HCT116 (cell line): ENCODE measurements at regions not wholly inside any gene's neighbourhood (a gene's known extent, or its start where the extent isn't known, plus 50 kb on each side); places are given as distances from the start of the nearest gene placed in this dataset.

Experiments
- ATAC-seq: fragments of 200-7000 bp; cut with Tn5 transposase; 2 replicates; pipeline ENCODE4 v1.9.1; 2020; ENCODE audit warnings: mild to moderate bottlenecking, moderate library complexity
- BruUV-seq: library from RNA; stranded (reverse); fragments of 400-500 nt; replicated peaks from 2 replicates; lab custom pipeline; 2021; lab: Mats Ljungman, UMichigan
- CTCF ChIA-PET: fragments of 300-600 bp; sonication (Branson Sonifier 250); formaldehyde crosslinking; loops from one replicate; lab custom pipeline; 2021; ENCODE audit warnings: antibody characterized with exemption; lab: Charles Lee
- POLR2A ChIA-PET: fragments of 300-600, 350-600 bp; sonication (Branson Sonifier 250); formaldehyde crosslinking; loops from one replicate; lab custom pipeline; 2021; ENCODE audit warnings: antibody characterized with exemption; lab: Charles Lee
- RAD21 ChIA-PET, 2 experiments: fragments of 300-600 bp; sonication (Branson Sonifier 250); formaldehyde crosslinking; loops; one replicate each; lab custom pipeline; 2023; ENCODE audit warnings: low total read pairs in 2 of 2; ENCODE audit not compliant: uncharacterized antibody in 2 of 2, unreplicated experiment in 2 of 2, low non-redundant PET in 1 of 2; lab: Charles Lee
- DNase-seq: peaks from one replicate; pipeline ENCODE4 v3.0.0-alpha.2; 2010; ENCODE audit warnings: low read depth, low spot score
- H2AFZ ChIP-seq: fragments of 200-600 bp; shearing (Covaris generic), sonication (generic); 2 replicates; pipeline ENCODE4 v1.6.1; 2017; ENCODE audit warnings: low read depth, mixed run types, mixed read lengths, antibody characterized with exemption, low read length; ENCODE audit not compliant: poor library complexity, severe bottlenecking
- H3K27ac ChIP-seq: 2 replicates; pipeline ENCODE4 v1.5.1; 2012; ENCODE audit warnings: low read depth, low read length
- H3K27me3 ChIP-seq: fragments of 200-600 bp; sonication (generic); 2 replicates; pipeline ENCODE4 v1.6.1; 2016; ENCODE audit warnings: mixed run types, low read length, mixed read lengths; ENCODE audit not compliant: insufficient read depth
- H3K36me3 ChIP-seq, 2 experiments: fragments of 200-500 bp in 1 of 2; fragments of 200-600 bp in 1 of 2; sonication (Bioruptor generic) in 1 of 2; sonication (generic) in 1 of 2; 2 replicates each; pipeline versions ENCODE4 v1.5.1 to v1.6.1; 2014 to 2016; ENCODE audit warnings: low read length in 2 of 2, inconsistent platforms in 1 of 2, mixed read lengths in 1 of 2, mixed run types in 1 of 2; ENCODE audit not compliant: insufficient read depth in 2 of 2, control insufficient read depth in 1 of 2
- H3K4me1 ChIP-seq, 2 experiments: fragments of 200-600 bp in 1 of 2; sonication (generic) in 1 of 2; 2 replicates each; pipeline versions ENCODE4 v1.5.1 to v1.6.1; 2012 to 2017; ENCODE audit warnings: low read length in 2 of 2, inconsistent platforms in 1 of 2, mild to moderate bottlenecking in 1 of 2, mixed read lengths in 1 of 2, mixed run types in 1 of 2, moderate library complexity in 1 of 2; ENCODE audit not compliant: insufficient read depth in 2 of 2, control insufficient read depth in 1 of 2
- H3K4me2 ChIP-seq: fragments of 200-600 bp; sonication (generic); 2 replicates; pipeline ENCODE4 v1.6.1; 2017; ENCODE audit warnings: mixed run types, low read length, mixed read lengths
- H3K4me3 ChIP-seq, 2 experiments: fragments of 200-600 bp in 1 of 2; sonication (generic) in 1 of 2; replicated peaks in 1 of 2; 2 replicates each; pipeline ENCODE4 v1.5.1; 2011 to 2016; ENCODE audit warnings: low read length in 2 of 2, control low read depth in 1 of 2, low read depth in 1 of 2, mild to moderate bottlenecking in 1 of 2, mixed read lengths in 1 of 2, mixed run types in 1 of 2
- H3K79me2 ChIP-seq: fragments of 200-600 bp; sonication (generic); 2 replicates; pipeline ENCODE4 v1.6.1; 2017; ENCODE audit warnings: mild to moderate bottlenecking, mixed run types, low read length, moderate library complexity, mixed read lengths; ENCODE audit not compliant: insufficient read depth
- H3K9ac ChIP-seq: fragments of 200-600 bp; sonication (generic); 2 replicates; pipeline ENCODE4 v1.6.1; 2016; ENCODE audit warnings: low read length, mixed read lengths
- H3K9me2 ChIP-seq: fragments of 200-600 bp; sonication (generic), shearing (Covaris generic); 2 replicates; pipeline ENCODE4 v1.6.1; 2017; ENCODE audit warnings: mixed run types, mild to moderate bottlenecking, moderate library complexity; ENCODE audit not compliant: insufficient read depth
- H3K9me3 ChIP-seq, 2 experiments: fragments of 200-500 bp in 1 of 2; fragments of 200-600 bp in 1 of 2; sonication (Bioruptor generic) in 1 of 2; sonication (generic) in 1 of 2; 2 replicates each; pipeline ENCODE4 v1.6.1; 2014 to 2017; ENCODE audit warnings: low read length in 2 of 2, mixed read lengths in 2 of 2, inconsistent platforms in 1 of 2, low read depth in 1 of 2, mild to moderate bottlenecking in 1 of 2, mixed run types in 1 of 2, moderate library complexity in 1 of 2; ENCODE audit not compliant: control insufficient read depth in 1 of 2, insufficient read depth in 1 of 2
- H4K20me1 ChIP-seq: fragments of 200-600 bp; sonication (generic), shearing (Covaris generic); 2 replicates; pipeline ENCODE4 v1.6.1; 2017; ENCODE audit warnings: mixed run types, mild to moderate bottlenecking, moderate library complexity; ENCODE audit not compliant: insufficient read depth
- ATF3 ChIP-seq: IDR thresholded peaks from 2 replicates; pipeline ENCODE4 v1.6.1; 2012
- CBX3 ChIP-seq: IDR thresholded peaks from 2 replicates; pipeline ENCODE4 v1.6.1; 2012; ENCODE audit warnings: low read depth
- CEBPB ChIP-seq: IDR thresholded peaks from 2 replicates; pipeline ENCODE4 v1.6.1; 2012; ENCODE audit warnings: low read depth
- CTCF ChIP-seq, 3 experiments: fragments of 200-600 bp in 1 of 3; sonication (generic) in 1 of 3; IDR thresholded peaks in 2 of 3; conservative IDR thresholded peaks in 1 of 3; 2 replicates each; pipeline ENCODE4 v1.5.1; 2012 to 2017; ENCODE audit warnings: low read depth in 2 of 3, low read length in 2 of 3, antibody characterized with exemption in 1 of 3, borderline replicate concordance in 1 of 3, control low read depth in 1 of 3, mild to moderate bottlenecking in 1 of 3, mixed read lengths in 1 of 3, mixed run types in 1 of 3, moderate library complexity in 1 of 3; ENCODE audit not compliant: insufficient read depth in 1 of 3
- EGR1 ChIP-seq: IDR thresholded peaks from 2 replicates; pipeline ENCODE4 v1.6.1; 2012; ENCODE audit warnings: low read depth
- EZH2 ChIP-seq: fragments of 200-600 bp; sonication (generic); IDR thresholded peaks from 2 replicates; pipeline ENCODE4 v1.6.1; 2017; ENCODE audit warnings: antibody characterized with exemption, mixed run types
- FOSL1 ChIP-seq: IDR thresholded peaks from 2 replicates; pipeline ENCODE4 v1.6.1; 2012; ENCODE audit warnings: low read depth
- JUND ChIP-seq: IDR thresholded peaks from 2 replicates; pipeline ENCODE4 v1.6.1; 2012
- MAX ChIP-seq: IDR thresholded peaks from 2 replicates; pipeline ENCODE4 v1.6.1; 2012
- POLR2AphosphoS5 ChIP-seq: IDR thresholded peaks from 2 replicates; pipeline ENCODE4 v1.6.1; 2011; ENCODE audit warnings: mild to moderate bottlenecking, low read depth, low read length, moderate library complexity
- REST ChIP-seq: IDR thresholded peaks from 2 replicates; pipeline ENCODE4 v1.6.1; 2012; ENCODE audit warnings: low read depth
- SIN3A ChIP-seq: IDR thresholded peaks from 2 replicates; pipeline ENCODE4 v1.6.1; 2012; ENCODE audit warnings: low read depth
- SP1 ChIP-seq: IDR thresholded peaks from 2 replicates; pipeline ENCODE4 v1.6.1; 2012; ENCODE audit warnings: low read depth
- SRF ChIP-seq: IDR thresholded peaks from 2 replicates; pipeline ENCODE4 v1.6.1; 2012; ENCODE audit warnings: low read depth
- TCF7L2 ChIP-seq: IDR thresholded peaks from 2 replicates; pipeline ENCODE4 v1.7.0; 2011; ENCODE audit warnings: borderline replicate concordance, inconsistent platforms; ENCODE audit not compliant: insufficient read depth, insufficient read length; ENCODE audit errors: extremely low read depth
- YY1 ChIP-seq: IDR thresholded peaks from 2 replicates; pipeline ENCODE4 v1.6.1; 2011; ENCODE audit warnings: low read length, low read depth, moderate library complexity, mild to moderate bottlenecking; ENCODE audit not compliant: insufficient replicate concordance; ENCODE audit errors: extremely low read depth
- ZFX ChIP-seq: fragments of 450-650 bp; IDR thresholded peaks from 2 replicates; pipeline ENCODE4 v1.6.1; 2017
- ZNF274 ChIP-seq: fragments of 200-500 bp; sonication (Bioruptor generic); IDR thresholded peaks from 2 replicates; pipeline ENCODE4 v1.6.1; 2014; ENCODE audit warnings: mild to moderate bottlenecking, low read depth, low read length, inconsistent platforms
- intact Hi-C: fragments of 100-400 bp; cut with micrococcal nuclease; formaldehyde crosslinking; loops from 2 replicates; pipeline ENCODE4 v1.10.0; 2022

GRCh38 chr5:98243972-98244371, 529.5 kb upstream of the RGMB start:
- CTCF ChIA-PET = no interaction called here
- RAD21 ChIA-PET = no interaction called here
- Histone ChIP-seq H3K9ac (no peak overlapping the region), H3K36me3 (no peaks in the 10 kb centered on the region), H3K9me3 (no peaks in the 10 kb centered on the region)
- ATAC-seq = no peak
- intact Hi-C loops = no loop called here
- TF ChIP-seq CEBPB (no peak), REST (no peak), SP1 (no peak), EZH2 (no peak), FOSL1 (no peak), CBX3 (no peak), EGR1 (no peak), ZNF274 (no peak), TCF7L2 (no peak), MAX (no peak), YY1 (no peak), CTCF (IDR thresholded peaks at IDR 0.05 in 2 of 3, conservative IDR thresholded peaks at IDR 0.05 in 1 of 3; ENCODE audit: borderline replicate concordance in 1 of 3, insufficient read depth in 1 of 3, low read depth in 2 of 3, low read length in 2 of 3) (no peak), JUND (no peak), POLR2AphosphoS5 (no peak), ZFX (no peak), SIN3A (no peak), ATF3 (no peak), SRF (no peak)
- TF ChIP-seq, all 23 proteins: peak for 0
- Histone ChIP-seq H3K27ac (no peak overlapping the region), H3K9me2 (no peaks in the 10 kb centered on the region), H2AFZ (no peak overlapping the region), H3K4me3 (no peak overlapping the region), H3K27me3 (no peaks in the 10 kb centered on the region), H4K20me1 (no peaks in the 10 kb centered on the region), H3K4me1 (no peaks in the 10 kb centered on the region), H3K79me2 (no peaks in the 10 kb centered on the region), H3K4me2 (no peak overlapping the region)
- DNase-seq = no peak
- no TSS peak for BruUV-seq
- POLR2A ChIA-PET = no interaction called here
